SU-DHL-6 (cell line): ENCODE measurements at regions not wholly inside any gene's neighbourhood (a gene's known extent, or its start where the extent isn't known, plus 50 kb on each side); places are given as distances from the start of the nearest gene placed in this dataset.

Experiments used
- H2AFZ ChIP-seq: fragments of 200-600 bp; sonication (generic); 2 replicates; pipeline ENCODE4 v1.6.1; 2014; ENCODE audit warnings: low read depth, mild to moderate bottlenecking, moderate library complexity, mixed read lengths, antibody characterized with exemption, low read length; ENCODE audit not compliant: severe bottlenecking
- H3F3A ChIP-seq: fragments of 200-600 bp; shearing (Covaris generic); 2 replicates; pipeline ENCODE4 v1.6.0; 2016; ENCODE audit warnings: antibody characterized with exemption, mild to moderate bottlenecking; ENCODE audit not compliant: insufficient read depth
- H3K27ac ChIP-seq: fragments of 200-600 bp; sonication (generic); 2 replicates; pipeline ENCODE4 v1.5.1; 2016; ENCODE audit warnings: low read depth, mild to moderate bottlenecking, low read length, moderate library complexity, mixed read lengths
- H3K27me3 ChIP-seq: fragments of 200-600 bp; sonication (generic), shearing (Covaris generic); 2 replicates; pipeline ENCODE4 v1.6.0; 2014; ENCODE audit warnings: mild to moderate bottlenecking, low read length
- H3K36me3 ChIP-seq: fragments of 200-600 bp; sonication (generic); 2 replicates; pipeline ENCODE4 v1.6.1; 2014; ENCODE audit warnings: mild to moderate bottlenecking, low read length, mixed read lengths
- H3K4me2 ChIP-seq: fragments of 300-600, 200-600 bp; shearing (Covaris generic), sonication (generic); 2 replicates; pipeline ENCODE4 v1.6.0; 2014; ENCODE audit warnings: low read length, low read depth, mild to moderate bottlenecking; ENCODE audit not compliant: poor library complexity, severe bottlenecking
- H3K4me3 ChIP-seq: fragments of 200-600 bp; sonication (generic); 2 replicates; pipeline ENCODE4 v1.5.1; 2014; ENCODE audit warnings: antibody characterized with exemption, low read length, mild to moderate bottlenecking, mixed read lengths; ENCODE audit not compliant: insufficient read depth, poor library complexity, severe bottlenecking
- H3K79me2 ChIP-seq: fragments of 200-600 bp; sonication (generic); 2 replicates; pipeline ENCODE4 v1.6.1; 2014; ENCODE audit warnings: mild to moderate bottlenecking, low read length, moderate library complexity; ENCODE audit not compliant: insufficient read depth
- H3K9ac ChIP-seq: fragments of 200-600 bp; sonication (generic); 2 replicates; pipeline ENCODE4 v1.7.0; 2014; ENCODE audit warnings: mild to moderate bottlenecking, low read length
- H3K9me2 ChIP-seq: fragments of 200-600 bp; sonication (generic); replicated peaks from 2 replicates; pipeline ENCODE4 v1.6.1; 2014; ENCODE audit warnings: low read length; ENCODE audit not compliant: insufficient read depth
- H3K9me3 ChIP-seq: fragments of 200-600 bp; sonication (generic); 2 replicates; pipeline ENCODE4 v1.6.1; 2014; ENCODE audit warnings: low read length, mixed read lengths; ENCODE audit not compliant: insufficient read depth
- H4K20me1 ChIP-seq: fragments of 200-600 bp; sonication (generic); 2 replicates; pipeline ENCODE4 v1.6.1; 2014; ENCODE audit warnings: low read depth, mild to moderate bottlenecking, antibody characterized with exemption, low read length, moderate library complexity, mixed read lengths
- CTCF ChIP-seq: fragments of 200-600 bp; sonication (generic); IDR thresholded peaks from one replicate; pipeline ENCODE4 v1.5.1; 2017; ENCODE audit warnings: antibody characterized with exemption, mild to moderate bottlenecking, low read length, moderate library complexity; ENCODE audit not compliant: insufficient read depth, poor library complexity, severe bottlenecking
- EZH2phosphoT487 ChIP-seq: fragments of 200-600 bp; sonication (generic), shearing (Covaris generic); conservative IDR thresholded peaks from 2 replicates; pipeline ENCODE4 v1.6.1; 2018; ENCODE audit warnings: mild to moderate bottlenecking, antibody characterized with exemption, low read length, moderate library complexity, mixed read lengths

GRCh38 chr12:73362666-73363065 lies 1090.5 kb downstream of the TRHDE start:
- H3K27me3 ChIP-seq = no peaks in the 10 kb centered on the region
- no peaks in the 10 kb centered on the region for H3K9me3 ChIP-seq
- H3K9ac ChIP-seq = no peak overlapping the region

GRCh38 chr12:73372856-73373255 lies 1100.7 kb downstream of the TRHDE start:
- Histone ChIP-seq H3K27ac (no peak overlapping the region), H3K79me2 (no peaks in the 10 kb centered on the region), H3K9me3 (no peaks in the 10 kb centered on the region), H3F3A (no peaks in the 10 kb centered on the region), H2AFZ (no peak overlapping the region), H4K20me1 (no peaks in the 10 kb centered on the region), H3K27me3 (no peaks in the 10 kb centered on the region), H3K9me2 (no peaks in the 10 kb centered on the region), H3K36me3 (no peaks in the 10 kb centered on the region), H3K4me2 (no peak overlapping the region), H3K4me3 (no peak overlapping the region), H3K9ac (no peak overlapping the region)
- no peak for TF ChIP-seq EZH2phosphoT487
- TF ChIP-seq CTCF = no peak

More at GRCh38 chr12:73362666-73363065, 1090.5 kb downstream of the TRHDE start:
- Histone ChIP-seq H3K4me2 (no peak overlapping the region), H3K4me3 (no peak overlapping the region), H4K20me1 (no peaks in the 10 kb centered on the region), H3K9me2 (no peaks in the 10 kb centered on the region), H2AFZ (no peak overlapping the region), H3K79me2 (no peaks in the 10 kb centered on the region), H3K36me3 (no peaks in the 10 kb centered on the region), H3K27ac (no peak overlapping the region), H3F3A (no peaks in the 10 kb centered on the region)
- no peak for TF ChIP-seq CTCF
- no peak for TF ChIP-seq EZH2phosphoT487

- Histone ChIP-seq H3K9ac (no peak overlapping the region), H3K27me3 (no peaks in the 10 kb centered on the region), H3K9me3 (no peaks in the 10 kb centered on the region), H3K36me3 (no peaks in the 10 kb centered on the region), H3K9me2 (no peaks in the 10 kb centered on the region), H4K20me1 (no peaks in the 10 kb centered on the region), H3K4me3 (no peak overlapping the region), H3K4me2 (no peak overlapping the region), H3K79me2 (no peaks in the 10 kb centered on the region), H3F3A (no peaks in the 10 kb centered on the region), H2AFZ (no peak overlapping the region), H3K27ac (no peak overlapping the region)
- TF ChIP-seq EZH2phosphoT487 (no peak), CTCF (no peak)
Observed at GRCh38 chr12:73374360-73374759, 1102.2 kb downstream of the TRHDE start.
